ENCODE measurements at regions not wholly inside any gene's neighbourhood (a gene's known extent, or its start where the extent isn't known, plus 50 kb on each side); places are given as distances from the start of the nearest gene placed in this dataset.

- intact Hi-C loops (cut with DNase I), result loop anchor here (5.0 to 10.0 kb wide), 4 partner anchors 257 to 855 kb away; no protein-coding TSS in a partner anchor
- no peak for ATAC-seq
- no peak for DNase-seq
Measured at GRCh38 chr13:99659866-99660554, 158.7 kb downstream of the TM9SF2 start.

DNA sequence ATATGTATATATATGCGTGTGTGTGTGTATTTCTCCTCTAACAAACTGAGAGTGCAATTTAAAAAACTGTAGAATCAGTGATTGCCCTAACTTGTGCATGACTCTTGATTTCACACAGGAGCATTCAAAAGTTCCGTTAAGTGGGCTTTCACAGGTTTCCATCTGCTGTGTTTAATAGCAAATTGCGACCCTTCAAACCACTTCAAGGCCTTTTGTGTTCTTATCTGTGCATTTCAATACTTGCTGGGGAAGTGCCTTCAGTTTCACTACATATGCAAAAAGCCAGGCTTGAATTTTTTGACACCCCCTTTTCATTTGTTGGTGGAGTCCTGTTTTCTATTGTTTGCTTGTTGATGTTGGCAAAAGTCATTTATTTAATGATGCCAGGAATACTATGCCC lies 158.0 kb downstream of the TM9SF2 start:
- ATAC-seq, result no peak
- no peak for DNase-seq

DNA sequence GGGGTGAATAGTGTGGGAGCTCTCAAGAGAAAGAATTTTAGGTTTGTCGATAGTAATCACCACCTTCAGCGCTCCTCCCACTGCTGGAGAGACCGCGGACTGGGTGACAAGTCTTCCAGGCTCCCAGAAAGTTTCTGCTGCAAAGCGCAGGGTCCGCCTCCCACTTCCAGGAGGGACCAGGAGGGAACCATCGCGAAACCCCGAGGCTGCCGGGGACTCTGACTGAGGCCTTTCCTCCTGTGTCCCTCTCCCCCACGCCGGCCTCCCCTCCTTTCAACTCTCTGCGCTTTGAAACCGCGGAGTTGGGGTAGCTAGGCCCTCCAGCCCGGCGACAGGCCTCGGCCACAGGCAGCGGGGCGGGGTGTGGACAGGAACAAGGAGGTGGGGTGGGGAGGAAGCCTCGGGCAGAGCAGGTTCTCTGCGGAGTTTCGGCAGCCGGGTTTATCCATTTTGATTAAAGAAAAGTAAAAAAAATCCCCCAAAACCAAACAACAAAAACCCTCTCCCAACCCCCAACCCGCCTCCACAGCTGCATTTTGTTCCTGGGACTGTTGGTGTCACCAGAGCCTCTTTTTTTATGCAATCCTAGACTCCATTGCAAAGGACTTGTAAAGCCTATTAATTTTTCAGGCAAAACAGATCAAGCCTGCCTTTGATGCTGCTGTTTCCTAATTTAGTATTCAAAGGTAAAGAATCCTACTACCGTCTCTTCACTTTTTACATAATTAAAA lies 157.2 kb downstream of the TM9SF2 start:
- ATAC-seq, result peak; percentile 81 to 88
- intact Hi-C loops (cut with DNase I), result loop anchor here (5.0 to 10.0 kb wide), 4 partner anchors 259 to 856 kb away; no protein-coding TSS in a partner anchor
- peak; percentile 62 for DNase-seq

More for the DNA sequence above, 158.0 kb downstream of the TM9SF2 start:
- intact Hi-C loops (cut with DNase I), result loop anchor here (5.0 to 10.0 kb wide), 4 partner anchors 258 to 856 kb away; no protein-coding TSS in a partner anchor

GRCh38 chr13:99657848-99658260 lies 156.6 kb downstream of the TM9SF2 start:
- ATAC-seq, result peak; percentile 60 to 80
- DNase-seq, result peak; percentile 55

DNA sequence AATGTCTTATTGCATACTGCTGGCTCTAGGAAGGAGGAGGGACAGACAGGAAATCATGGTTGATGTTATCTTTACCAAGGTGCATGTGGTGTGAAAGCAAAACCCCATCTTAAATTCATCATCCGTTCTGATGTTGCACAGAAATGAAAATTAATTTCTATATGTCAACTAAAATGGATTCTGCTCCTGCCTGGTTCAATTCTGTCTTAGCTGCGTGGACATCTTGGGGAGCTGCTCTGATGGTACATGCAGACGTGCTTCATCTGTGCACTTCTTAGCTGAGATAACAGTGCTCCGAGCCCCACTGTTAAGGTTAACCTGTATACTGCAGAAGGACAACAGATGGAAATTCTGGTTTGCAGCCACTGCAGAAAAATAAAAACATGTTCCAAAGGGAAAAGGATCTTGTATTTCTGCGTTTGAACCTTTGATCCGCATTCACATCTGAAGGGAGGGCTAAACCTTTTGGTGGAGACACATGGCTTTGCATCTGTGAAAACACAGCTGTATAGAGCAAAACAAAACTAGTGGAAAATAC lies 155.6 kb downstream of the TM9SF2 start:
- DNase-seq (no peak), ATAC-seq (no peak)
- intact Hi-C loops (cut with DNase I), result loop anchor here (2.0 to 10.0 kb wide), 5 partner anchors 260 to 858 kb away; no protein-coding TSS in a partner anchor

More at GRCh38 chr13:99657848-99658260, 156.6 kb downstream of the TM9SF2 start:
- intact Hi-C loops (cut with DNase I), result loop anchor here (2.0 to 10.0 kb wide), 5 partner anchors 259 to 857 kb away; no protein-coding TSS in a partner anchor

- DNase-seq (peak; percentile 73), ATAC-seq (peak; percentile 63 to 64)
- intact Hi-C loops (cut with DNase I), result loop anchor here (2.0 to 10.0 kb wide), 5 partner anchors 261 to 859 kb away; no protein-coding TSS in a partner anchor
Measured at GRCh38 chr13:99656092-99656745, 154.9 kb downstream of the TM9SF2 start.

DNA sequence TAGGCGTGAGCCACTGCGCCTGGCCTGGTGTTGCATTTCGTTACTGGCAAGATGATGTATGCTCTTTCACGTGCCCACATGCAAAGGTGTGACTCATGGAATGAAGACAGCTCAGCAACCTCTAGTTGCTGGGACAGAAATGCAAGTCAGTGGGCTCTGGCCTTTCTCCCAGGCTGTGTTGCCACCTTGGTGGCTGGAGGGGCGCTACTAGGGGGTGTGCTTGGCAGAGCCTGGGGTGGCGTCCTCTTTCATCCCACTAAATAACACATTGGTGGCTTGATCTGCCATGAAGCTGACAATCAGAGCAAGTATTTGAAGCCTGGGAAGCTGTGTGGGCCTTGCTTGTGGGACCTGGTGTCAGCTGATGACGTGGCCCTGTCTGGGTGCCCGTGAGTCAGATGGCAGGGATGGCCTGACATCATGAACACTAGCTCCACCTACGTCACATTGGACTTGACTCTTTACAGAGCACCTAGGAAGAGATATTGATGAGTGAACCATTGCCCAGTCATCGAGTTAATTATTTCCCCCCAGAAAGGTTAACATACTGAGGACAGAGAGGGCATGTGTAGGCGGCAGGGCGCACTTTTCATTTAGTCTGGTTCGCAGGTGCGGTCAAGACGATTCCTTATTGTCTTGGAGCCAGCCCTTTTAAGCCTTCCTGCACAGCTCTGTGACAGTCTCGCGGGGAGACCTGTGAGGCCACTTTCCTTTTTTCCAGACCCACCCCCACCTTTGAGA lies 154.2 kb downstream of the TM9SF2 start:
- DNase-seq (no peak), ATAC-seq (no peak)
- intact Hi-C loops (cut with DNase I), result loop anchor here (2.0 to 10.0 kb wide), 5 partner anchors 262 to 859 kb away; no protein-coding TSS in a partner anchor

GRCh38 chr13:99654076-99654475 lies 152.8 kb downstream of the TM9SF2 start:
- intact Hi-C loops (cut with DNase I), result loop anchor here in 1 of 2 donors (10.0 kb wide), 2 partner anchors 581 to 861 kb away; no protein-coding TSS in a partner anchor
- DNase-seq, result no peak
- no peak for ATAC-seq

DNA sequence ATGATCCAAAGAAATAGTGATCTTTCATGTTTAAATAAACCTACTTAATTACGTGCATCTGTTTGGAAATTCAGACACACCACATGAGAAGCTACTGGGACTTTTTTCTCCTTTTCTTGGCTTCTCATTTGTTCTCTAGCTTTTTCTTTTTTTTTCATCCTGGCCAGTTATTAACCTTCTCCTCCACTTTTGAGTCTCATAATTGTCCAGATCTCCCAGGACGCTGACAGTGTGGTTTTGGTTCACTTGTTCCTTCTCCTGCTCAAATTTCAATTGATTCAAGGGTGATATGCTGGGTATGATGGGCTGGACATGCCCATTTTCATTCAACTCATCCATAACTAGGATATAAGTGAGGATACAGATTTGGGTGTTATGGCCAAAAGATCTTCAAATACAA lies 152.3 kb downstream of the TM9SF2 start:
- ATAC-seq, result no peak
- intact Hi-C loops (cut with DNase I), result loop anchor here in 1 of 2 donors (10.0 kb wide), 2 partner anchors 581 to 861 kb away; no protein-coding TSS in a partner anchor
- no peak for DNase-seq

- ATAC-seq (no peak), DNase-seq (no peak)
- intact Hi-C loops (cut with DNase I), result loop anchor here in 1 of 2 donors (10.0 kb wide), 2 partner anchors 582 to 862 kb away; no protein-coding TSS in a partner anchor
Measured at GRCh38 chr13:99652901-99653300, 151.6 kb downstream of the TM9SF2 start.

- intact Hi-C loops (cut with DNase I), result loop anchor here in 1 of 2 donors (10.0 kb wide), 2 partner anchors 583 to 863 kb away; no protein-coding TSS in a partner anchor
- DNase-seq (no peak), ATAC-seq (no peak)
Measured at GRCh38 chr13:99652141-99652540, 150.9 kb downstream of the TM9SF2 start.

GRCh38 chr13:99651016-99651415 lies 149.7 kb downstream of the TM9SF2 start:
- ATAC-seq (no peak), DNase-seq (no peak)
- intact Hi-C loops (cut with DNase I), result loop anchor here in 1 of 2 donors (10.0 kb wide), 2 partner anchors 584 to 864 kb away; no protein-coding TSS in a partner anchor

- DNase-seq, result no peak
- intact Hi-C loops (cut with DNase I), result loop anchor here in 1 of 2 donors (10.0 kb wide), 2 partner anchors 584 to 864 kb away; no protein-coding TSS in a partner anchor
- ATAC-seq, result no peak
Measured at GRCh38 chr13:99650410-99650809, 149.1 kb downstream of the TM9SF2 start.

GRCh38 chr13:99648927-99649326 lies 147.7 kb downstream of the TM9SF2 start:
- intact Hi-C loops (cut with DNase I), result no loop called here
- no peak for DNase-seq
- ATAC-seq, result no peak

DNA sequence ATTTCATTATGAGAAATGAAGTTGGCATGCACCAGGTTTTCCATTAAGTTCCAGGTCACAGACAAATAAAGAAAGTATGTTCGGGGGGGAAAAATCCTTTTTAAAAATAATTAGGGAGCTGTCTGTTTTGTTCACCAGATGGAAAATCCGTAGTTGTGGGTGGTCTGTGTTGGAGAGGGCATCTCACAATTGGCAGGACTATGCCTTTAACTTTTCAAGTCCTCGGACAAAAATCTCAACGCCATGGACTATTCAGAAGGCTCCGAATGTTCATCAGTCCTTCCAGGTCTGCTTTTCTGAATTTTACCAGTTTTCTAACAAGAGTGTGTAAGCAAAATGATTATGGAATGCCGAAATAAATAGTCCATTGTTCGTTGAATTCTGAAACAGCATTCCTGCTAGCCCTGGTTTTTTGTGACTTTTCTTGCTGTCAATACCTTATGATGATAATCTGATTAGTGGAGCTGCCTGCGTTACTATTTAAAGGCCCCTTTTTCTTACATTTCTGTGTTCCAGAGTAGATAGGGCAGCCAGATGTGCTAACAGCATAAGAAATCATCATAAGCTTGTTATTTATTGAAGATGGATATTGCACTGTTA lies 146.9 kb downstream of the TM9SF2 start:
- intact Hi-C loops (cut with DNase I), result no loop called here
- no peak for DNase-seq
- ATAC-seq, result no peak

- DNase-seq (no peak), ATAC-seq (no peak)
- intact Hi-C loops (cut with DNase I), result no loop called here
Measured at GRCh38 chr13:99647596-99647985, 146.3 kb downstream of the TM9SF2 start.

- intact Hi-C loops (cut with DNase I), result no loop called here
- ATAC-seq (no peak), DNase-seq (no peak)
Measured at GRCh38 chr13:99646866-99647595, 145.8 kb downstream of the TM9SF2 start.

Data from left cardiac atrium (tissue), 4 donors.